ENCODE measurements at regions not wholly inside any gene's neighbourhood (a gene's known extent, or its start where the extent isn't known, plus 50 kb on each side); places are given as distances from the start of the nearest gene placed in this dataset.
A peak's percentile ranks its signal among the peaks of the same experiment; 100 is the strongest.

GRCh38 chr2:215548714-215549113, 112.8 kb upstream of the FN1 start:
- Histone ChIP-seq H3K9ac (no peak overlapping the region), H3K4me2 (no peak overlapping the region), H3K9me2 (no peaks in the 10 kb centered on the region), H3K79me2 (ENCODE audit: insufficient read depth) (no peaks in the 10 kb centered on the region), H3K36me3 (replicated peaks in 1 of 2; ENCODE audit: control insufficient read depth in 1 of 2, insufficient read depth in 2 of 2, low read length in 1 of 2) (no peaks in the 10 kb centered on the region), H3K9me3 (no peaks in the 10 kb centered on the region), H4K20me1 (ENCODE audit: insufficient read depth) (no peaks in the 10 kb centered on the region), H2AFZ (ENCODE audit: low read depth) (no peak overlapping the region), H3K27me3 (ENCODE audit: insufficient read depth) (no peaks in the 10 kb centered on the region), H3K27ac (ENCODE audit: low read depth in 2 of 2, low read length in 1 of 2) (0 out of 4 replicates have a peak overlapping the region, but pooled peaks of 1 of the 2 experiments have one; percentile 4), H3K4me1 (ENCODE audit: control insufficient read depth in 1 of 2, insufficient read depth in 2 of 2, low read depth in 1 of 2, low read length in 1 of 2) (peaks cover 0 to 5% of the 10 kb centered on the region in 2 experiments; a peak in 1 of 4 replicates), H3K4me3 (ENCODE audit: low read depth in 2 of 2, low read length in 1 of 2) (no peak overlapping the region), H3F3A (replicated peaks; ENCODE audit: insufficient read depth) (no peaks in the 10 kb centered on the region)
- no peak for DNase-seq
- 79% methylated on average over 2 of the region's 2 CpGs for WGBS (ENCODE audit: low lambda C conversion rate)
- ChIA-PET POLR2A (no interaction called here), CTCF (no interaction called here)
- TF ChIP-seq USF2 (IDR thresholded peaks at IDR 0.05; ENCODE audit: borderline replicate concordance, low read depth, low read length): no peak
- TF ChIP-seq GABPA (IDR thresholded peaks at IDR 0.05; ENCODE audit: low read depth): no peak
- no peak for TF ChIP-seq SMC3 (IDR thresholded peaks at IDR 0.05; ENCODE audit: low read depth, low read length)
- TF ChIP-seq JUND (IDR thresholded peaks at IDR 0.05): no peak
- no peak for TF ChIP-seq SIN3A (IDR thresholded peaks at IDR 0.05; ENCODE audit: borderline replicate concordance, low read depth, low read length)
- TF ChIP-seq RFX5 (IDR thresholded peaks at IDR 0.05; ENCODE audit: low read length): no peak
- no peak for TF ChIP-seq FOSL2 (IDR thresholded peaks at IDR 0.05; ENCODE audit: borderline replicate concordance, low read depth)
- no peak for TF ChIP-seq POLR2AphosphoS5 (IDR thresholded peaks at IDR 0.05; ENCODE audit: low read depth, low read length)
- no peak for TF ChIP-seq FOXJ3 (CRISPR knock-in tag; IDR thresholded peaks at IDR 0.05)
- no peak for TF ChIP-seq GATA2 (CRISPR knock-in tag; IDR thresholded peaks at IDR 0.05)
- no peak for TF ChIP-seq TEAD4 (IDR thresholded peaks at IDR 0.05; ENCODE audit: borderline replicate concordance, insufficient read depth)
- TF ChIP-seq REST (IDR thresholded peaks at IDR 0.05; ENCODE audit: low read depth, low read length): no peak
- TF ChIP-seq TCF12 (IDR thresholded peaks at IDR 0.05): no peak
- no peak for TF ChIP-seq PBX3 (IDR thresholded peaks at IDR 0.05)
- TF ChIP-seq ZBTB33 (IDR thresholded peaks at IDR 0.05; ENCODE audit: borderline replicate concordance, low read depth): no peak
- no peak for TF ChIP-seq NFIC (IDR thresholded peaks at IDR 0.05; ENCODE audit: borderline replicate concordance)
- TF ChIP-seq RCOR1 (IDR thresholded peaks at IDR 0.05; ENCODE audit: low read length): no peak
- TF ChIP-seq FOXM1 (IDR thresholded peaks at IDR 0.05; ENCODE audit: low read depth): no peak
- no peak for TF ChIP-seq RXRA (IDR thresholded peaks at IDR 0.05; ENCODE audit: borderline replicate concordance, low read depth)

Measured in SK-N-SH (cell line).